GM21576 (cell line): ENCODE measurements at regions not wholly inside any gene's neighbourhood (a gene's known extent, or its start where the extent isn't known, plus 50 kb on each side); places are given as distances from the start of the nearest gene placed in this dataset.

ENCODE experiments used
- ATAC-seq: cut with Tn5 transposase; IDR thresholded peaks from one replicate; pipeline ENCODE4 v1.9.1; 2021; ENCODE audit warnings: mild to moderate bottlenecking, moderate library complexity; ENCODE audit not compliant: unreplicated experiment

DNA sequence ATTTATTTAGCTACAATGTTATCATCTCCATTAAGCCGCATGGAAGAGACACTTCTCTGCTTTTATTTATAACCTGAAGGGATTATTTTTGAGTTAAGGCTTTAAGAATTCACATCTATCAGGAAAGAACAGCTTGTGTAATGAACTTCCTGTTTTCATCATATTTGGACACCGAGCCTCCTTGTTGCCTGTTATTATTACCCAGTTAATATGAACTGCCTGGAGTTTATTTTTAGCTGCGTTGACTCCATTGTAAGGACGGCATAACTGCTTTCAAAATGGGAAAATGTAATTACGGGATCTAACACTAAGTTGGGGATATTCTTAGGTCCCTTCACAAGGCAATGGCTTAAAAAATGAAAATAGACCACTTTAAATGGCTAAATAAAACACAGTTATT is 89.0 kb upstream of the NR4A3 start:
- ATAC-seq, result no peak

DNA sequence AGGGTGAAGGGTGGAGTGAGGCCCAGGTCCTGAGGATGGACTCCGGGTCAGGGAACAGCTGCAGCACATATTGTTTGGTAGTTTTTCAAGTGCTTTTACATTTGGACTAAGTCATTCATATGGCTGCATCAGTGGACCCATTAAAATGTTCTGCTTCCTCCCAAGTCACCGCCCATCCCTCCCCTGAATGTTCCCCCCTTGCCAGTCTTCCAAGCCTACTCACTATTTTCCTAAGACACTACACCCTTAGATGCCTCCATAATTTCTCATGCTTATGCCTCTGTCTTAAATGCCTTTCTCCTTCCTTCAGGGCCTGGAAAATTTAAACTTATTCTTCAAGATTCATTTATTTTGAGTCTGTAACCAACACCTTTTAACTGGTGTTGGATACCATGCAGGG is 86.6 kb upstream of the NR4A3 start:
- ATAC-seq, result no peak

DNA sequence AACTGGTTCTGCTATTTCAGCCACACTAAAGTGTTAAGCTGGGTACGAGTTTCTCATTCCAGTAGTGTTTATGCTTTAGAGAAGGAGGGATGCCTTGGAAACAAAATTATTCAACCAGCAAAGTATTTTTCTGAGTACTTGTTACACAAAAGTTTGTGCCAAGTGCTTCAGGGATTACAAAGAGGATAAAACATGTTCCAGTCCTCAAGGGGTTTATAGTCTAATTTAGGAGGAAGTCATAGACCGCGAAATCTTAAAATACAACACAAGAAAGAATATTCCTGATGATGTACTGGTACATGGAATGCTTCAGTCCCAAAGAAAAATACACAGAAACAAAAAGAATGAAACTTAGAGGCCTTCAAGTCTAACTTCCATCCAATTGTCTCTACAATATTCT is 85.4 kb upstream of the NR4A3 start:
- ATAC-seq, result no peak

DNA sequence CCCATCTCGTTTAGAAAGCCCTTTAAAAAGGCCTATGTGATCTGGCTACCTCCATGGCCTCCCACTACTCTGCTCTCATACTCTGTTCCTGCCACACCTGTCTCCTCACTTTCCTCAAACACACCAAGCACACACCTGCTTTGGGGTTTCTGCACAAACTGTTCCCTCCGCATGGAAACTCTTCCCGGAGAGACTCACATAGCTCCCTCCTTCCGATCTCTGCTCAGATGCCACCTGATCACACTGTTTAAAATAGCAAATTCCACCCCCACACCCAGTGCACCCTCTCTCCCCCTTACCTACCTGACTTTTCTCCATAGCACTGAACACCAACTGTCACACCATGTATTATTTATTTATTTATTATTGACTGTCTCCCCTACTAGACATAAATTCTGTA is 84.0 kb upstream of the NR4A3 start:
- no peak for ATAC-seq

DNA sequence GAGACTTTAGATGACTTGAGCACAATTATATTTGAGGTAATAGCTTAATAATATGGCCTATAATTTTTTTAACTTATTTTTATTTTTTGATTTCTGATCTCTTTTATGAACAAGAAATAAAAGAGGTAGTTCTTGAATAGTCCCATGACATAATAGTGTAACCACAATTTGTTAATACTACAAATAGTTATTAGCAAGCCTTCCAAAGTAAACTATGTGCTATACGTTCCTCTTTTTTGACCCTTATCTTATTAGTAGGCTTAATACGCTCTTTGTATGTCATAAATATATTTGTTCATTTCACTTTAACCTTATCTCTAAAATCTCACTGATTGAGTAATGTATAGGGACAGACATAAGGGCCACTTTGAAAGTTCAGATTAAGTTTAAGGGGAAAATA is 78.7 kb upstream of the NR4A3 start:
- no peak for ATAC-seq

DNA sequence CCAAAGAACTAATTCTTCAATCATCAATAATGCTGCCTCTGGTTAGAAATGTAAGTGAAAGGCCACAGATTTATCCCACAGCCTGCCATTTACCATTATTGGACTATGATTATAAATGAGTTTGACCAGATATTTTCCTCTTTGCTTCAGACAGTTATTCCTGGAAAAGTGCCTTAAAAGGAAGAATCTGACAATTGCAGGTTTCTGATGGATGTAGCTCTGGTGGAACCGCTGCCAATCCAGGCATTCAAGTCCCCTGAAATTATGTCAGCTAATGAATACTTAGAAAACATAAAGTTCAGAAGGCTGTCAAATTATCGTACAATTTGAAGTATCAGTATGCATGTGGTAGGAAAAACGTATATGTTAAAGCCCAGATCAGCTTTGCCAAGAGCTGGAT is 78.2 kb upstream of the NR4A3 start:
- no peak for ATAC-seq

DNA sequence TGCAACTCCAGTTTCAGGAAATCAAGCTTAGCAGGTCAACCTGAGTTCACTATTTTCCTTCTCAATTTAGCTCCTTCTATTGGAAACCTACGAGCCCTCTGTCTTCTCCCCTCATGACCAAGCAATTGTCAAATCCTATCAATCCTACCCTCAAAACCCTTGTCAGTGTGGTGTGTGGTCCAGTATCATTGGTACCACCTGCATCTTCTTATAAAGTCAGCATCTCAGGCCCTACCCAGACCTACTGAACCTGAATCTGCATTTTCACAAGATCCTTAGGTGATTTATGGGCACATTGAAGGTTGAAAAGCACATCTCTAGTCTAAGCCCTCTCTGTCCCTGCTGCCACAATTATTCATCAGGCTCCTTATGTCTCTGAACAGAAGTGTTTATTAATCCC is 77.6 kb upstream of the NR4A3 start:
- ATAC-seq, result no peak

DNA sequence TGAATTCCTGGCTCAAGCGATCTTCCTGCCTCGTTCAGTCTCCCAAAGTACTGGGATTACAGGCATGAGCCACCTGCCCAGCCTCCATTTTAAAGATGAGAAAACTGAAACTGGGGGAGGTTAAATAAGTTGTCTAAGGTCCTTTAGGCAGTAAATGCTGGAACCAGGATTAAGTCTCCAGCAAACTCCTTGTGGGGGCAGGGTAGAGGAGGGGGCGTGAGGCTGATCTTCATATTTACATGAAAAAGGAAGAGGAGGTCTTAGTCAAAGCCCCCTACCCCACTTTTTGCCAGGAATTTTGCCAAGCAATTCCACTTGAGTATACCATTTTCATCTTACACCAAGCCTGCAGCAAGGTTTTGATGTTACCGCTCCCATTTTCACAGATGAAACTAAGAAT is 76.6 kb upstream of the NR4A3 start:
- no peak for ATAC-seq

DNA sequence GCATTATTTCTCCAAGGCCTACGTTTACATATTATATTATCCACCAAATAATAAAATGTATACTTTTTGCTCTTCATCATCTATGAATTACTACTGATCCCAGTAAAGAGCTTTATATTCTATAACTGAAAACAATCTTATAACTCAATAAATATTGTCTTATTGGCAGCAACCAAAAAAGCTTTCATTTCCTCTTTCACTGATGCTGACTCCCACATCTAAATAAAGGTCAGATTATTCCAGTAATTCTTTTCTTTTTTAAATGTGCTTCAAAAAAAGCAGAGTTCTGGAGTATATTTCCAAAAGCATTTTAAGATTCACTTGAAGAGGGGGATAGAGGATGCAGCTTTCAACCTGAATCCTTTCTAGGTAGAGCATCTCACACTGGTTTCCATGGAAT is 75.3 kb upstream of the NR4A3 start:
- no peak for ATAC-seq

DNA sequence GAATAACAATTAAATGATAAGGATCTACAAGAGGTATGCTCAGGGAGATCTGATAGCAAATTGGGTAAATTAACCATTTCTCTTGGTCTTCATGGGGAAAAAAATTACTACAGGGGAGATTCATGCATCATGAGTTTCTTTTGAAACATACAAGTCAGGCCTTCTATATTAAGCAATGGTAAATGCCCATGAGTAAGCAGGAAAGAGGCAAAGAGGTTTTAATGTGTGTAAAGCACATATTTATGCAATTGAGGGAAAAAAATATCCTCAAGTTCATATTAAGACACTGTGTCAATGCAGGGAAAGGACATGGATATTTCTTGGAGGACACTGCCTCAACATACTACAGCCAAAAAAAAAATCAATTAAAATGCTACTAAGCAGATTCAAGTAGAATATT is 73.4 kb upstream of the NR4A3 start:
- no peak for ATAC-seq

DNA sequence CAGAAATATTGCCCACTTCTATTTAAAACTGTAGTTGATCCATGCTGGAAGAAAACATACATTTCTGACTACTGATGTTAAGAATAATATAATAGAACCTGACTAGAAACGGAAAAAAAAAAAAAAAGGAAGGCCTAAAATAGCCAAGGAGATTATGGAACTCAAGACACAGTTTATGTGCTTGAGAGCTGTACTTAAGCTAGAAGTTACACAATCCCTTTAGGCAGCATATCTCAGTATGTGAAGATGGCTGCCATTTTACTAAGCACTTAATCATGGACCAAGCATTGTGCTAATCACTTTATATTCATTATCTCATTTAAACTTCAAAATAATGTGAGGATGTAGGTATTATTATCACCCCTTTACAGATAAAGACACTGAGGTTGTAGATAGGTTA is 73.0 kb upstream of the NR4A3 start:
- no peak for ATAC-seq

DNA sequence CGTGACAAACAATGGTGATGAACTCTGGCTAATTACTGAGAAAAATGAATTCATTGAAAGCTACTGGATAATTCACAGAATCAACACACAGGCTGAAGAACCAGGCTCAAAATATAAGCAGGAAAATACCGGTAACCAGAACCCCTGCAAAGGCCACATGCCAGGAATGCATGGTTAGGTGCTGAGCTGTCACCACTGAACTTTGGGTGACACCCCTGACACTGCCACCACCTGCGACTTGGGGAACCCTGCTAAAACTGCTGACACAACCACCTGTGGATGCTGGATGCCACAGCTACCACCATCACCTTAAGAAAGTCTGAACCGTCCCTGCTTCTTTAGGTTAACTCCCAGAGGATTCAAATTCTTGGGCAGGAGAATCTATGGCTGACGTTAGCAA is 72.0 kb upstream of the NR4A3 start:
- ATAC-seq, result no peak

DNA sequence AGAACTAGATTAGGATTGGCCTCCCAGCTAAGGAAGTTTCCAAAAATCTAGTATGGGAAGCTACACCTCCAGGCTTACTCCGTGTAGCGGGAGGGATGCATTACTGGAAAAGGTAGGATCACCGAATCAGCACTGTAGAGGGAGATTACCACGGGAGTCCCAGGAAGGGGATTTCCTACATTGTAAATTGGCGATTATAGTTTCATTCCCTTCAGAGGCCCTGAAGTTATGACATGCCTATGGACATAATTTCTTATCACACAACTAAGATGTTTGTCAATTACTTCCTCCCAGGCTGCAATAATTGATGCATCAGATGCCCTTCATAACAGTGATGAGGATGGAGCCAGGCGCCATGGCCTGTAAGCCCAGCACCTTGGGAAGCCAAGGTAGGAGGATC is 71.2 kb upstream of the NR4A3 start:
- no peak for ATAC-seq

DNA sequence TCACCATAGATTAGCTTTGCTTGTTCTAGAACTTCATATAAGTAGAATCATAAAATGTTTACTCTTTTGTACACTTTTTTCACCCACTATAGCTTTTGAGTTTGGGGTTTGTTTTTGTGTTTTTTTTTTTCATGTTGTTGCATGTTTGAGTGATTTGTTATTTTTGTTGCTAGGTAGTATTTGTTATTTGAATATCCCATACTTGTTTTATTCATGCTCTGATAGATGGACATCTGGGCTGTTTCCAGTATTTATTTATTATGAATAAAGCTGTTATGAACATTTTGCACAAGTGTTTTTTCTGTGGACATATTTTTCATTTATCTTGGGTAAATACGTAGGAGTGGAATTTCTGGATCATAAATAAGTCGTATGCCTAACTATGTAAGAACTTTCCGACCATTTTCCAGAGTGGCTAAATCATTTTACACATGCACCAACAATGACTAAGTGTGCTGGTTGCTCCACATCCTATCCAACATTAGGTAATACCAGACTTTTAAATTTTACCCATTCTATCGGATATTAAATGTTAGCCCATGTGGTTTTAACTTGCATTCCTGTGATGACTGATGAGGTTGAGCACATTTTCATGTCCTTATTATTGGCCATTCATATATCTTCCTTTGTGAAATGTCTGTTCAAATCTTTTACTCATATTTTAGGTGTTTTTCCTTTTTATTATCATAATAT is 69.1 kb upstream of the NR4A3 start:
- ATAC-seq, result no peak

DNA sequence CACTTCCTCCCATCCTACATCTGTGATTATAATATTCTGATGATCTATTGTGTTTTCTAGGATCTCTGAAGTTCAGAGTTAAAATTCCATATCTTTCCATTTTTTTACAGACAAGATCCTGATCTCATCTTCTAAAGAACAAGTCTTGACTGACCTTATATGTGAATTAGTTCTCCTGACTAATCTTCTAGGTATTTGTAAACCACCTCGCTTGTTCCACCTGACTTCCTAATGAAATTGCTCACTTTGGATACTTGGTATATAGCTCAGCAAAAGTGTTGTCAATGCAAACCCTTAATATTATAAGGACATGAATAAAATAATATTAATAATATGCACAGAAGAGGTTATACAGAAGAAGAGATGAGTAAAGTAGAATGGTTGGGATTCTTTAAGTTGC is 68.2 kb upstream of the NR4A3 start:
- ATAC-seq, result no peak

DNA sequence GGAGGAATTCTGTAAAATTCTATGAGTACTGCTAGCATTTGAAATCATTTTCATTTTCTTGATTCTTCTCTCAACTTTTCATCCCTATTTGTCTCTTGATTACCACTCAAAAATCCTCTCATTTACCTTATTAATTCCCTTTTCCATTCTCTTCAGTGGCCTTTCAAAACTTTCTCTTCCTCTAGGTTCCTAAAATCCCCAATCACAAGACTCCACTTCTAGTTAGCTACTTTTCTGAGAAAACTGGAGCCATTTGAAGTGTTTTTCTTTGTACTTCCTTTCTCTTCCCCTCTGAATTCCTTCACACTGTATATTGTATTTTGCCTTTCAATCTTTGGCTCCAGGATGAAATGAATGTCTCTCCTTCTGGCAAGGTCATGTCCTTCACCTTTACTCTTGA is 61.3 kb upstream of the NR4A3 start:
- ATAC-seq, result no peak

DNA sequence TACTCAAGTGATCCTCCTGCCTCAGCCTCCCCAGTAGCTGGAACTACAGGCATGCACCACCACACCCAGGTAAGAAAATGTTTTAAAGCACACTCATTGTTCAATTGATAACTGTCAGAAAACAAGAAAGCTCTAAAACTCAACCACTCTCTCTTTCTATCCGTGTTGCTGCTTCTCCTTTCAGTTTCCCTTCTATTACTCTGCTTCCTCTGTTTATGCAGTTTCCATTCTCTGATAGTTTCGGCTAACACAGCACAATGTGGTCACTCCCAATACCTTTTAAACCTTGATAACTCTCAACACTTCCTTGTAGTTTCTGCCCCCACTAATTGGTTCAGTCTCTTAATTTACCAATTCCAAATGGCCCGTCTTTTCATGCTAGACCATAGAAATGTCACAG is 59.2 kb upstream of the NR4A3 start:
- ATAC-seq, result peak; percentile 100
